Neural cell (in vitro differentiated cells): ENCODE measurements at regions not wholly inside any gene's neighbourhood (a gene's known extent, or its start where the extent isn't known, plus 50 kb on each side); places are given as distances from the start of the nearest gene placed in this dataset.

Source experiments
- H2AFZ ChIP-seq: fragments of 200-600, 300-800 bp; sonication (generic), shearing (Covaris generic); 2 replicates; pipeline ENCODE4 v1.6.0; 2014; ENCODE audit warnings: low read depth, mild to moderate bottlenecking, antibody characterized with exemption, low read length, moderate library complexity
- H3F3A ChIP-seq: fragments of 200-600 bp; shearing (Covaris generic); 2 replicates; pipeline ENCODE4 v1.6.1; 2016; ENCODE audit warnings: mild to moderate bottlenecking, moderate library complexity, mixed read lengths, antibody characterized with exemption, low read length; ENCODE audit not compliant: insufficient read depth, poor library complexity, severe bottlenecking
- H3K27ac ChIP-seq: fragments of 200-600, 300-800 bp; sonication (generic), shearing (Covaris generic); 2 replicates; pipeline ENCODE4 v1.5.1; 2014; ENCODE audit warnings: mild to moderate bottlenecking, low read length, moderate library complexity
- H3K27me3 ChIP-seq: fragments of 300-800, 200-600 bp; sonication (generic), shearing (Covaris generic); 2 replicates; pipeline ENCODE4 v1.6.0; 2014; ENCODE audit warnings: mild to moderate bottlenecking, low read depth, low read length, moderate library complexity; ENCODE audit not compliant: insufficient read depth
- H3K36me3 ChIP-seq: fragments of 300-800, 200-600 bp; sonication (generic), shearing (Covaris generic); 2 replicates; pipeline ENCODE4 v1.5.1; 2014; ENCODE audit warnings: mild to moderate bottlenecking, antibody characterized with exemption, low read length, moderate library complexity; ENCODE audit not compliant: insufficient read depth
- H3K4me2 ChIP-seq: fragments of 300-800, 200-600 bp; sonication (generic), shearing (Covaris generic); 2 replicates; pipeline ENCODE4 v1.6.0; 2014; ENCODE audit warnings: mild to moderate bottlenecking, low read length
- H3K4me3 ChIP-seq: fragments of 300-800, 200-600 bp; sonication (generic), shearing (Covaris generic); 2 replicates; pipeline ENCODE4 v1.5.1; 2014; ENCODE audit warnings: mild to moderate bottlenecking, low read length, moderate library complexity
- H3K79me2 ChIP-seq: fragments of 200-600 bp; shearing (Covaris generic); replicated peaks from 2 replicates; pipeline ENCODE4 v1.6.0; 2014; ENCODE audit warnings: mild to moderate bottlenecking, low read length, moderate library complexity; ENCODE audit not compliant: insufficient read depth
- H3K9ac ChIP-seq: fragments of 300-800, 200-600 bp; sonication (generic), shearing (Covaris generic); 2 replicates; pipeline ENCODE4 v1.6.1; 2016; ENCODE audit warnings: mild to moderate bottlenecking, low read length, mixed read lengths
- H3K9me2 ChIP-seq: fragments of 200-600 bp; shearing (Covaris generic); 2 replicates; pipeline ENCODE4 v1.6.1; 2016; ENCODE audit warnings: mild to moderate bottlenecking, low read length, mixed read lengths; ENCODE audit not compliant: insufficient read depth
- H3K9me3 ChIP-seq: fragments of 200-600, 300-800 bp; sonication (generic), shearing (Covaris generic); 2 replicates; pipeline ENCODE4 v1.6.1; 2016; ENCODE audit warnings: mild to moderate bottlenecking, mixed run types, low read length, moderate library complexity, mixed read lengths
- H4K20me1 ChIP-seq: fragments of 200-600 bp; shearing (Covaris generic); 2 replicates; pipeline ENCODE4 v1.6.1; 2016; ENCODE audit warnings: mild to moderate bottlenecking, mixed run types; ENCODE audit not compliant: insufficient read depth
- EP300 ChIP-seq: fragments of 450-650 bp; conservative IDR thresholded peaks from 2 replicates; pipeline ENCODE4 v1.6.1; 2014; ENCODE audit warnings: antibody characterized with exemption, mild to moderate bottlenecking, moderate library complexity; ENCODE audit not compliant: poor library complexity, severe bottlenecking
- EZH2 ChIP-seq: fragments of 200-600, 300-800 bp; shearing (Covaris generic), sonication (generic); IDR thresholded peaks from 2 replicates; pipeline ENCODE4 v1.6.1; 2014; ENCODE audit warnings: antibody characterized with exemption, low read length, borderline replicate concordance, mild to moderate bottlenecking; ENCODE audit not compliant: insufficient read depth, poor library complexity, severe bottlenecking
- MXI1 ChIP-seq: fragments of 450-650 bp; conservative IDR thresholded peaks from 2 replicates; pipeline ENCODE4 v1.6.1; 2014; ENCODE audit warnings: antibody characterized with exemption, mild to moderate bottlenecking; ENCODE audit not compliant: poor library complexity, severe bottlenecking
- POLR2AphosphoS5 ChIP-seq: IDR thresholded peaks from 2 replicates; pipeline ENCODE4 v1.6.1; 2012
- RAD21 ChIP-seq: fragments of 450-650 bp; conservative IDR thresholded peaks from 2 replicates; pipeline ENCODE4 v1.6.1; 2014; ENCODE audit warnings: antibody characterized with exemption, mild to moderate bottlenecking, moderate library complexity
- SMC3 ChIP-seq: fragments of 450-650 bp; conservative IDR thresholded peaks from 2 replicates; pipeline ENCODE4 v1.6.1; 2014; ENCODE audit warnings: antibody characterized with exemption, mild to moderate bottlenecking, moderate library complexity; ENCODE audit not compliant: poor library complexity
- TAF1 ChIP-seq: IDR thresholded peaks from 2 replicates; pipeline ENCODE4 v1.6.1; 2012; ENCODE audit warnings: low read depth
- TF ChIP-seq, protein P1 (sequence below): IDR thresholded peaks from 2 replicates; pipeline ENCODE4 v1.6.1; 2012; ENCODE audit warnings: borderline replicate concordance
- TF ChIP-seq, protein P2 (sequence below): fragments of 450-650 bp; IDR thresholded peaks from 2 replicates; pipeline ENCODE4 v1.5.1; 2014; ENCODE audit warnings: antibody characterized with exemption, mild to moderate bottlenecking, moderate library complexity; ENCODE audit not compliant: poor library complexity, severe bottlenecking

DNA sequence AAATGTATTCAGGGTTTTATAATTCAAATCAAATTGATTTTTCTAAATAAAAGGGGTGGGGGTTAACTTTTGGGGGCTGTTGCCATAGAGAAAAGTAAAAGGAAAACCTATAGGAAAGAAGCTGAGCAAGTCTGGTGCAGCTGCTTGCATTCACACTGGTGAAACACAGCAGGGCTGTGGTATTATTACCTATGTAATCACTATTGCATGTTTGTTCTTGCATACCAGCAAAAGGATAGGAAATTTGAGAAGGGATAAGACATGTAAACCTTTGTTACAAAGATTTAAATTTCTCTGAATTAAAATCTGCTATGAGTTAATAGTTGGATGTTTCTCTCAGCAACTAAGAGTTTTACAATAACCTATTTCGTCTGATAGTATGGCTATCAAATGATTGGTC is 346.7 kb downstream of the EFNA5 start:
- no peaks in the 10 kb centered on the region for H3K9me2 ChIP-seq
- no peaks in the 10 kb centered on the region for H3F3A ChIP-seq
- H3K79me2 ChIP-seq: no peaks in the 10 kb centered on the region
- H3K27me3 ChIP-seq: no peaks in the 10 kb centered on the region
- no peak overlapping the region for H2AFZ ChIP-seq
- H3K4me3 ChIP-seq: no peak overlapping the region
- no peak overlapping the region for H3K4me2 ChIP-seq
- H3K27ac ChIP-seq: no peak overlapping the region
- no peak overlapping the region for H3K9ac ChIP-seq
- H3K36me3 ChIP-seq: no peaks in the 10 kb centered on the region
- TF ChIP-seq POLR2AphosphoS5 (no peak), RAD21 (no peak), EZH2 (no peak), TAF1 (no peak), MXI1 (no peak)
- TF ChIP-seq, protein P1, sequence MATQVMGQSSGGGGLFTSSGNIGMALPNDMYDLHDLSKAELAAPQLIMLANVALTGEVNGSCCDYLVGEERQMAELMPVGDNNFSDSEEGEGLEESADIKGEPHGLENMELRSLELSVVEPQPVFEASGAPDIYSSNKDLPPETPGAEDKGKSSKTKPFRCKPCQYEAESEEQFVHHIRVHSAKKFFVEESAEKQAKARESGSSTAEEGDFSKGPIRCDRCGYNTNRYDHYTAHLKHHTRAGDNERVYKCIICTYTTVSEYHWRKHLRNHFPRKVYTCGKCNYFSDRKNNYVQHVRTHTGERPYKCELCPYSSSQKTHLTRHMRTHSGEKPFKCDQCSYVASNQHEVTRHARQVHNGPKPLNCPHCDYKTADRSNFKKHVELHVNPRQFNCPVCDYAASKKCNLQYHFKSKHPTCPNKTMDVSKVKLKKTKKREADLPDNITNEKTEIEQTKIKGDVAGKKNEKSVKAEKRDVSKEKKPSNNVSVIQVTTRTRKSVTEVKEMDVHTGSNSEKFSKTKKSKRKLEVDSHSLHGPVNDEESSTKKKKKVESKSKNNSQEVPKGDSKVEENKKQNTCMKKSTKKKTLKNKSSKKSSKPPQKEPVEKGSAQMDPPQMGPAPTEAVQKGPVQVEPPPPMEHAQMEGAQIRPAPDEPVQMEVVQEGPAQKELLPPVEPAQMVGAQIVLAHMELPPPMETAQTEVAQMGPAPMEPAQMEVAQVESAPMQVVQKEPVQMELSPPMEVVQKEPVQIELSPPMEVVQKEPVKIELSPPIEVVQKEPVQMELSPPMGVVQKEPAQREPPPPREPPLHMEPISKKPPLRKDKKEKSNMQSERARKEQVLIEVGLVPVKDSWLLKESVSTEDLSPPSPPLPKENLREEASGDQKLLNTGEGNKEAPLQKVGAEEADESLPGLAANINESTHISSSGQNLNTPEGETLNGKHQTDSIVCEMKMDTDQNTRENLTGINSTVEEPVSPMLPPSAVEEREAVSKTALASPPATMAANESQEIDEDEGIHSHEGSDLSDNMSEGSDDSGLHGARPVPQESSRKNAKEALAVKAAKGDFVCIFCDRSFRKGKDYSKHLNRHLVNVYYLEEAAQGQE: no peak
- TF ChIP-seq, protein P2, sequence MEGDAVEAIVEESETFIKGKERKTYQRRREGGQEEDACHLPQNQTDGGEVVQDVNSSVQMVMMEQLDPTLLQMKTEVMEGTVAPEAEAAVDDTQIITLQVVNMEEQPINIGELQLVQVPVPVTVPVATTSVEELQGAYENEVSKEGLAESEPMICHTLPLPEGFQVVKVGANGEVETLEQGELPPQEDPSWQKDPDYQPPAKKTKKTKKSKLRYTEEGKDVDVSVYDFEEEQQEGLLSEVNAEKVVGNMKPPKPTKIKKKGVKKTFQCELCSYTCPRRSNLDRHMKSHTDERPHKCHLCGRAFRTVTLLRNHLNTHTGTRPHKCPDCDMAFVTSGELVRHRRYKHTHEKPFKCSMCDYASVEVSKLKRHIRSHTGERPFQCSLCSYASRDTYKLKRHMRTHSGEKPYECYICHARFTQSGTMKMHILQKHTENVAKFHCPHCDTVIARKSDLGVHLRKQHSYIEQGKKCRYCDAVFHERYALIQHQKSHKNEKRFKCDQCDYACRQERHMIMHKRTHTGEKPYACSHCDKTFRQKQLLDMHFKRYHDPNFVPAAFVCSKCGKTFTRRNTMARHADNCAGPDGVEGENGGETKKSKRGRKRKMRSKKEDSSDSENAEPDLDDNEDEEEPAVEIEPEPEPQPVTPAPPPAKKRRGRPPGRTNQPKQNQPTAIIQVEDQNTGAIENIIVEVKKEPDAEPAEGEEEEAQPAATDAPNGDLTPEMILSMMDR: no peak
- no peaks in the 10 kb centered on the region for H3K9me3 ChIP-seq
- H4K20me1 ChIP-seq: no peaks in the 10 kb centered on the region

DNA sequence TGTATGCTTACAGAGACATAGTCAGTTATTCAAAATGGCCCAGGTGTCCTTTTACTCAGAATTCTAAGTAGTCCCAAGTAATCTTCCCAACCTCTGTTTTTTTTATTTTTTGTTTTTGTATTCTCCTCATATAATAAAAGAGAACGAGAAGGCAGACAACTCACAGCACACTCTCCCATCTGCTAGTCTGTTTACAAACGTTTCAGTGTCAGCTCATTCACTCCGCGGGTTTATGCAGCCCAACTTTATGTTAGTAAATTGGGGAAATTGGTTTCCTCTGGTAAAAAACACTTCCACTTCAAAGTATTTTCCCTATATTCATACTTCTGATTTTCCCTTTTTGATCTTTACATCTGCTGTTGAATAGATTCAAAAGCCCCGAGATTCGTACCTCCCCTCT is 347.2 kb downstream of the EFNA5 start:
- Histone ChIP-seq H3K4me3 (no peak overlapping the region), H3K27me3 (no peaks in the 10 kb centered on the region), H3K9me2 (no peaks in the 10 kb centered on the region), H3F3A (no peaks in the 10 kb centered on the region), H3K4me2 (no peak overlapping the region), H3K9ac (no peak overlapping the region), H3K9me3 (no peaks in the 10 kb centered on the region), H4K20me1 (no peaks in the 10 kb centered on the region), H2AFZ (no peak overlapping the region), H3K79me2 (no peaks in the 10 kb centered on the region), H3K27ac (no peak overlapping the region), H3K36me3 (no peaks in the 10 kb centered on the region)
- no peak for TF ChIP-seq TAF1
- no peak for TF ChIP-seq EZH2
- TF ChIP-seq EP300: no peak
- no peak for TF ChIP-seq SMC3
- no peak for TF ChIP-seq POLR2AphosphoS5
- TF ChIP-seq, protein P2: no peak
- no peak for TF ChIP-seq RAD21
- TF ChIP-seq, protein P1: no peak
